ENCODE measurements at regions not wholly inside any gene's neighbourhood (a gene's known extent, or its start where the extent isn't known, plus 50 kb on each side); places are given as distances from the start of the nearest gene placed in this dataset.

GRCh38 chr10:36872702-36873393 lies 252.6 kb upstream of the ANKRD30A start:
- Mint-ChIP-seq H3K27me3 (no peaks in the 10 kb centered on the region), H3K36me3 (no peaks in the 10 kb centered on the region), H3K9me3 (peaks cover 0 to 2% (median 0%) of the 10 kb centered on the region in 7 donors), H3K4me3 (no peak overlapping the region), H3K4me1 (no peaks in the 10 kb centered on the region), H3K27ac (no peak overlapping the region)
- H3K27ac ChIP-seq (ENCODE audit: insufficient read depth, low read length, poor library complexity, severe bottlenecking): no peak overlapping the region
- no peaks in the 10 kb centered on the region for H3K36me3 ChIP-seq (ENCODE audit: control insufficient read depth, insufficient read depth, low read length)
- ATAC-seq (ENCODE audit: low read depth in 2 of 2) (no peak), DNase-seq (no peak)
- no peaks in the 10 kb centered on the region for H3K4me1 ChIP-seq (ENCODE audit: control insufficient read depth, insufficient read depth, low read length, poor library complexity, severe bottlenecking)
- no peaks in the 10 kb centered on the region for H3K9me3 ChIP-seq (ENCODE audit: control insufficient read depth in 2 of 2, low read length in 2 of 2)
- no peaks in the 10 kb centered on the region for H3K27me3 ChIP-seq (ENCODE audit: control insufficient read depth, insufficient read depth, low read length)
- no peak overlapping the region for H3K4me3 ChIP-seq (ENCODE audit: low read depth, low read length)

GRCh38 chr10:36840788-36841187 lies 284.6 kb upstream of the ANKRD30A start:
- ATAC-seq (ENCODE audit: low read depth in 2 of 2) (no peak), DNase-seq (no peak)
- Mint-ChIP-seq H3K36me3 (no peaks in the 10 kb centered on the region), H3K9me3 (peaks cover 0 to 6% (median 2%) of the 10 kb centered on the region in 7 donors), H3K27me3 (no peaks in the 10 kb centered on the region), H3K4me3 (no peak overlapping the region), H3K4me1 (peaks cover 0 to 5% (median 0%) of the 10 kb centered on the region in 4 donors), H3K27ac (no peak overlapping the region)
- no peak overlapping the region for H3K27ac ChIP-seq (ENCODE audit: insufficient read depth, low read length, poor library complexity, severe bottlenecking)
- no peaks in the 10 kb centered on the region for H3K4me1 ChIP-seq (ENCODE audit: control insufficient read depth, insufficient read depth, low read length, poor library complexity, severe bottlenecking)
- no peaks in the 10 kb centered on the region for H3K9me3 ChIP-seq (ENCODE audit: control insufficient read depth in 2 of 2, low read length in 2 of 2)
- H3K4me3 ChIP-seq (ENCODE audit: low read depth, low read length): no peak overlapping the region
- H3K36me3 ChIP-seq (ENCODE audit: control insufficient read depth, insufficient read depth, low read length): no peaks in the 10 kb centered on the region
- H3K27me3 ChIP-seq (ENCODE audit: control insufficient read depth, insufficient read depth, low read length): no peaks in the 10 kb centered on the region

DNA sequence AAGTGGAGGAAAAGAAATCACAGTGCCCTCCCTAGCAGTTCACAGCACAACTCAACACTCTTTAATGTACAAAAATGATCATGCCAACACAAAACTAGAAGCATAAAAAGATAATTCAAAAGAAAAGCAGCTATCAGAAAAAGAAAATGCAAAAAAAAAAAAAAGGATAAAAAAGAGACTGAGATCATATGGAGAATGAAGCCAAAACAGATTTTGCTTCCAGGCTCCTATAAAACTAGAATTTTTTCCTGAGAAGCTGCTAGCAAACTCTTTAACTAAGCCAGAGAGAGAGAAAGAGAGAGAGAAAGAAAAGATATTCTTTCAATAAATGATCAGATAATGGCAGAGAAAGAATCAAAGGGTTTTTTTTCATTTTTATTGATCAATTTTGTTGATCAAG lies 288.0 kb upstream of the ANKRD30A start:
- H3K4me3 ChIP-seq (ENCODE audit: low read depth, low read length): no peak overlapping the region
- H3K27me3 ChIP-seq (ENCODE audit: control insufficient read depth, insufficient read depth, low read length): no peaks in the 10 kb centered on the region
- H3K4me3 Mint-ChIP-seq: no peak overlapping the region
- H3K36me3 Mint-ChIP-seq: no peaks in the 10 kb centered on the region
- H3K4me1 ChIP-seq (ENCODE audit: control insufficient read depth, insufficient read depth, low read length, poor library complexity, severe bottlenecking): no peaks in the 10 kb centered on the region
- no peaks in the 10 kb centered on the region for H3K9me3 ChIP-seq (ENCODE audit: control insufficient read depth in 2 of 2, low read length in 2 of 2)
- H3K27ac Mint-ChIP-seq: no peak overlapping the region
- peaks cover 0 to 5% (median 0%) of the 10 kb centered on the region in 7 donors for H3K9me3 Mint-ChIP-seq
- no peak overlapping the region for H3K27ac ChIP-seq (ENCODE audit: insufficient read depth, low read length, poor library complexity, severe bottlenecking)
- no peak for DNase-seq
- no peaks in the 10 kb centered on the region for H3K27me3 Mint-ChIP-seq
- no peak for ATAC-seq (ENCODE audit: low read depth in 2 of 2)
- H3K36me3 ChIP-seq (ENCODE audit: control insufficient read depth, insufficient read depth, low read length): no peaks in the 10 kb centered on the region
- peaks cover 0 to 5% (median 0%) of the 10 kb centered on the region in 4 donors for H3K4me1 Mint-ChIP-seq

GRCh38 chr10:36819781-36820180 lies 305.6 kb upstream of the ANKRD30A start:
- Mint-ChIP-seq H3K36me3 (no peaks in the 10 kb centered on the region), H3K27me3 (no peaks in the 10 kb centered on the region), H3K9me3 (peaks cover 0 to 20% (median 5%) of the 10 kb centered on the region in 7 donors), H3K4me1 (no peaks in the 10 kb centered on the region), H3K27ac (no peak overlapping the region), H3K4me3 (no peak overlapping the region)
- Histone ChIP-seq H3K4me1 (ENCODE audit: control insufficient read depth, insufficient read depth, low read length, poor library complexity, severe bottlenecking) (no peaks in the 10 kb centered on the region), H3K36me3 (ENCODE audit: control insufficient read depth, insufficient read depth, low read length) (no peaks in the 10 kb centered on the region), H3K9me3 (ENCODE audit: control insufficient read depth in 2 of 2, low read length in 2 of 2) (peaks cover 2 to 6% of the 10 kb centered on the region in 2 experiments), H3K27me3 (ENCODE audit: control insufficient read depth, insufficient read depth, low read length) (no peaks in the 10 kb centered on the region), H3K4me3 (ENCODE audit: low read depth, low read length) (no peak overlapping the region), H3K27ac (ENCODE audit: insufficient read depth, low read length, poor library complexity, severe bottlenecking) (no peak overlapping the region)
- no peak for ATAC-seq (ENCODE audit: low read depth in 2 of 2)
- DNase-seq: no peak

DNA sequence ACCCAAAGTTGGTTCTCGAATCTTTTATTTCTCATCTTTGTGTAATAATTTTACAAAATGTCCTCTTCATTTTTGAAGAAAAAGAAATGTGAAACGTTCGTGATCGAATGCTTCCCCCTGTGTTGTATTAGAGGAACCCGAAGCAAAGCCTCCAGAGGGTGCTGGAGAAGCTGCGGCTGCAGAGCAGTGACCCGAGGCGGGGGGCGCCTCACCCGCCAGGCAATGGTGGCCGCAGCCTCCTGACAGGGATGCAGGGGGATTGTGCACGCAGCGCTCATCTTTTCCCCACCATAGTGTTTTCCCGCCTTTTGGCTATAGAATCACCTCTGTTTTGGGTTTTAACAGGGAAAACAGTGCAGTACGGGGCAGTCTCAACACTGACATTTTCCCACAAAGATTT lies 307.5 kb upstream of the ANKRD30A start:
- H3K9me3 Mint-ChIP-seq: peaks cover 0 to 20% (median 5%) of the 10 kb centered on the region in 7 donors
- no peak overlapping the region for H3K4me3 Mint-ChIP-seq
- H3K36me3 ChIP-seq (ENCODE audit: control insufficient read depth, insufficient read depth, low read length): no peaks in the 10 kb centered on the region
- H3K9me3 ChIP-seq (ENCODE audit: control insufficient read depth in 2 of 2, low read length in 2 of 2): peaks cover 0 to 8% of the 10 kb centered on the region in 2 experiments
- no peaks in the 10 kb centered on the region for H3K27me3 ChIP-seq (ENCODE audit: control insufficient read depth, insufficient read depth, low read length)
- ATAC-seq (ENCODE audit: low read depth in 2 of 2) (no peak), DNase-seq (no peak)
- H3K27ac ChIP-seq (ENCODE audit: insufficient read depth, low read length, poor library complexity, severe bottlenecking): no peak overlapping the region
- no peaks in the 10 kb centered on the region for H3K36me3 Mint-ChIP-seq
- no peak overlapping the region for H3K4me3 ChIP-seq (ENCODE audit: low read depth, low read length)
- H3K27me3 Mint-ChIP-seq: no peaks in the 10 kb centered on the region
- H3K4me1 Mint-ChIP-seq: no peaks in the 10 kb centered on the region
- no peaks in the 10 kb centered on the region for H3K4me1 ChIP-seq (ENCODE audit: control insufficient read depth, insufficient read depth, low read length, poor library complexity, severe bottlenecking)
- no peak overlapping the region for H3K27ac Mint-ChIP-seq

GRCh38 chr10:36808625-36809362 lies 316.6 kb upstream of the ANKRD30A start:
- H3K4me1 Mint-ChIP-seq: no peaks in the 10 kb centered on the region
- no peaks in the 10 kb centered on the region for H3K36me3 ChIP-seq (ENCODE audit: control insufficient read depth, insufficient read depth, low read length)
- H3K9me3 ChIP-seq (ENCODE audit: control insufficient read depth in 2 of 2, low read length in 2 of 2): no peaks in the 10 kb centered on the region
- DNase-seq (no peak), ATAC-seq (ENCODE audit: low read depth in 2 of 2) (no peak)
- no peak overlapping the region for H3K4me3 Mint-ChIP-seq
- H3K36me3 Mint-ChIP-seq: no peaks in the 10 kb centered on the region
- peaks cover 0 to 13% (median 4%) of the 10 kb centered on the region in 7 donors for H3K9me3 Mint-ChIP-seq
- H3K4me1 ChIP-seq (ENCODE audit: control insufficient read depth, insufficient read depth, low read length, poor library complexity, severe bottlenecking): no peaks in the 10 kb centered on the region
- H3K27ac ChIP-seq (ENCODE audit: insufficient read depth, low read length, poor library complexity, severe bottlenecking): no peak overlapping the region
- no peak overlapping the region for H3K4me3 ChIP-seq (ENCODE audit: low read depth, low read length)
- H3K27ac Mint-ChIP-seq: no peak overlapping the region
- H3K27me3 Mint-ChIP-seq: no peaks in the 10 kb centered on the region
- no peaks in the 10 kb centered on the region for H3K27me3 ChIP-seq (ENCODE audit: control insufficient read depth, insufficient read depth, low read length)

GRCh38 chr10:36803229-36803628 lies 322.2 kb upstream of the ANKRD30A start:
- no peak overlapping the region for H3K27ac Mint-ChIP-seq
- Histone ChIP-seq H3K4me1 (ENCODE audit: control insufficient read depth, insufficient read depth, low read length, poor library complexity, severe bottlenecking) (no peaks in the 10 kb centered on the region), H3K4me3 (ENCODE audit: low read depth, low read length) (no peak overlapping the region)

More at GRCh38 chr10:36803229-36803628, 322.2 kb upstream of the ANKRD30A start:
- no peak overlapping the region for H3K27ac ChIP-seq (ENCODE audit: insufficient read depth, low read length, poor library complexity, severe bottlenecking)
- no peaks in the 10 kb centered on the region for H3K27me3 Mint-ChIP-seq
- H3K4me3 Mint-ChIP-seq: no peak overlapping the region
- H3K4me1 Mint-ChIP-seq: no peaks in the 10 kb centered on the region
- H3K27me3 ChIP-seq (ENCODE audit: control insufficient read depth, insufficient read depth, low read length): no peaks in the 10 kb centered on the region
- ATAC-seq (ENCODE audit: low read depth in 2 of 2) (no peak), DNase-seq (no peak)
- no peaks in the 10 kb centered on the region for H3K36me3 Mint-ChIP-seq
- peaks cover 0 to 11% (median 2%) of the 10 kb centered on the region in 7 donors for H3K9me3 Mint-ChIP-seq
- no peaks in the 10 kb centered on the region for H3K36me3 ChIP-seq (ENCODE audit: control insufficient read depth, insufficient read depth, low read length)
- peaks cover 0 to 8% of the 10 kb centered on the region in 2 experiments for H3K9me3 ChIP-seq (ENCODE audit: control insufficient read depth in 2 of 2, low read length in 2 of 2)
